ENCODE measurements at regions not wholly inside any gene's neighbourhood (a gene's known extent, or its start where the extent isn't known, plus 50 kb on each side); places are given as distances from the start of the nearest gene placed in this dataset.
"Not testable (repeated sequence)": the region's sequence is repeated elsewhere in the genome, so short reads cannot be mapped to it uniquely, and the experiment has no call there.

DNA sequence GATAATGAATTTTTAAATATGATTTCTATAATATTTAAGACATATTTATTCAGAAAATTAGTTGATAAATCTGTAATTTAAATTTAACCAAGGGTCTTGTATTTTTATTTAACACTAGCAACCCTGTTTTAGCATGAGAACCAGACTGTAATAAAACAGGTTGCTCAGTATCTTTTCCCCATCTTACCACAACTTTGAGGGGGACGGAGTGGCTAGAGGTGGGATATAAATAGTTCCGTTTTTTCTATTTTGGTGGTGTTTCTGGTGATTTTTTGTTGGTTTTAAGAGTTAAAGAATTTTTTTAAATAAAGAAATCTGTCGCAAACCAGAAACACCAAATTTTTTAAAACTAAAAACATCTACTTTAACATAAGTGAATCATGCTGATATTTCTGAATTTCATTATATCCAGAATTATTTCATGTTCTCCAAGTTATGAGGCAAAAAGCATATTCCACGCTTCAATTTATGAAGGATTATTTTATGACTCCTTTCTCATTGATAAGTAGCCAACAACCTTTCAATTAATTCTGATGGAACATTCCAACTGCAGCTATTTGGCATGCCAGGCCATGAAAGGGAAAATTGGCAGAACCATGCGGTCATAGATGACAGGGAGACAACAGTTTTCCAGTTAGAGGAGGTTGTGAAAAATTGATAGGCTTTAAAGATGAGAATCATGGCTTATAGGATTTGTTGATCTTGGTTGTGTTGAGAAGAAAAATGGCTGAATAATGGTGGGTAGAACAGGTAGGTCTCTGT, 151.9 kb upstream of the CARMIL1 start:
- no peak for DNase-seq

DNA sequence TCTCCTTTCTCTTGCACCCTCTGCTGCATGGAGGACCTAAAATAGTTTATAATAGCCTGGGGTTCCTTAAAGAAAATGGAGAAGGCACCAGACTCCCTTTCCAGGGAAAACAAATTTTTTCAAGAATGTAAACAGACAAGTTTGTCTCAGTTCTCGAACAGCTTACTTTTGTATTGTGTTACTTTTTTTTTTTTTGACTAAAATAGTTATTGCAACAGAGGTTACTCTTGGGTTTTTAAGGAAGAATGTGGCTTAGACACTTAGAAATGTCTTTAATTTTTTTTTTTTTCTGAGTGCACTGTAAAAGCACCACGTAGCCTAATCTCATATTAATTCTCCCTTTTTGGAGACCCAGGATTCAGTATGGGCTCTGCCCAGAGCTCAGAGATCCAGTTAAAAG, 148.7 kb upstream of the CARMIL1 start:
- DNase-seq, result no peak

DNA sequence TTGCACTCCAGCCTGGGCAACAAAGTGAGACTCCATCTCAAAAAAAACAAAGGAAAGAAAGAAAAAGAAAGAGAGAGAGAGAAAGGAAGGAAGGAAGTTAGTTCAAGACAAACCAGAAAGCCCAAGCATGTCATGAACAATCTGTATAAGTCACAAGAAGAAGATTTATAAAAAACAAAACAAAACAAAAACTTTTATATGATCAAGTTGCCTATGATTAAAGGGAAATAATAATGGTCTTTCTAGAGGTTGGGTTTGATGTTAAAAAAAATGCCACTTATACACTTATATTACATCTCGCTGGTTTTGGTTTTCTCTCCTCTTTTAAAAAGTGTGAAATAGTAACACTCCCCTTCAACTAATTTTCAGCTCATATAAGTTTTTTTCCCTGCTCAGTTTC, 146.2 kb upstream of the CARMIL1 start:
- no peak for DNase-seq

DNA sequence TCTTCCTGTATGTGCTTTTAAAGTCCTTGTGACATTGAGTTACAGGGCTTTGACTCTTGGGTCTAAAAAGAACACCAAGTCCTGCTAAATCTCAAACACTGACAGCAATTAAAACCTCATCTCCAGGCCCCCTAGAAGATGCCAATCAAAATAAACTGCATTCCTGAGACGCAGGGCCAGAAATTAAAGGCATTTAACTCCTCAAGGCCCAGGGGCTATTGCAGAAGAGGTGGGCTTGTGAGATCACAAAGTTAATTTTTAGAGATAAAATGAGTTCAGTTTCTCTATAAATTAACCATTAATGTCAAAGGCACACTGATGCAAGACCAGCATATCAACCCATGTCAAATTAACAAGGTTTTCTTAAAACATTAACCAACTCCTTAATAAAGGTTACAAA, 145.6 kb upstream of the CARMIL1 start:
- DNase-seq, result no peak

- peak; percentile 11 for DNase-seq
Measured at GRCh38 chr6:25136854-25137253, 142.3 kb upstream of the CARMIL1 start.

- DNase-seq, result peak; percentile 18
Measured at GRCh38 chr6:25137480-25137879, 141.7 kb upstream of the CARMIL1 start.

DNA sequence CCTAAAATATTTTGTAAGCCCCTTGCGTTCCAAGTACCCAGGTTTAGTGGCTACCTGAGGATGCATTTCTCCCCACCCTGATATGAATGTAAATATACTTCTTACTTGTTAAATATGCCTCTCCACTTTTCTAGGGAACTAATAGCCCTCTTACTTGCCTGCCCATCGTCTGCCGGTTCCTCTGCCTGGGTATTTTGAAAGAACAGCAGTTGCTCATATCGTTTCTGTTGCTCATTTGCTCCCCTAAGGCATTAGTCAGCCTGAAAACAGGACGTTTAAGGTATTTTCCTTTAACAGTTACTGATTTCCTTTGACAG, 141.3 kb upstream of the CARMIL1 start:
- peak; percentile 70 for DNase-seq

DNA sequence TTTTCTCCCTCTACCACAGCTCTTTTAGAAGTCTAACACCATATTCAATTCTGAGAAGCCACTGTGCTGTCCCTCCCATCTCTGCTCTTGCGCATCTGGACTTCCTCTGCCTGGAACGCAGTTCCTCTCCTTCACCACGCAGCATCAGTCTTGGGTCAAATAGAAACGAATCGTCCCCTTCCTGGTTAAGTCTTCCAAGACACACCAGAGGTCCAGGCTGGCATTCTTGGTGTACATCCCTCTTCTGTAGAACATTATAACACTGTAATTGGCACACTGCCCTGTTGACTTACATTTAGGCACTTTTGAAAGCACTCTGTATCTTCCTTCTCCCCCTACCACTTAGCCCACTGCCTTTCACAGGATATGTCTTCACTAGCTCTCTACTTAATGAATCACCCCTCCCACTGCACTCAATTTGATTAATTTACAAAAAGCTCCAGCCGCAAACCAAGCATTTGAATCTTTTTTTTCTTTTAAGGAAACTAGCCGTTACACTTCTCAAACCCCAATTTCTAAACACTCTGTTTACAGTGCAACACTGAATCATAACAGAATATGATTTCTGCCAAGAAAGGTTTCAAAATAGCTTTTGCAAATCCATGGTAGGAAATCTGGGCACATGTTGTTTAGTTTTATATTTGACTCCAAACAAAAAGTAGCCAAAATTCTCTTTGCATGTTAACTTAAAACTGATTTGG, 140.8 kb upstream of the CARMIL1 start:
- DNase-seq, result peak; percentile 68

DNA sequence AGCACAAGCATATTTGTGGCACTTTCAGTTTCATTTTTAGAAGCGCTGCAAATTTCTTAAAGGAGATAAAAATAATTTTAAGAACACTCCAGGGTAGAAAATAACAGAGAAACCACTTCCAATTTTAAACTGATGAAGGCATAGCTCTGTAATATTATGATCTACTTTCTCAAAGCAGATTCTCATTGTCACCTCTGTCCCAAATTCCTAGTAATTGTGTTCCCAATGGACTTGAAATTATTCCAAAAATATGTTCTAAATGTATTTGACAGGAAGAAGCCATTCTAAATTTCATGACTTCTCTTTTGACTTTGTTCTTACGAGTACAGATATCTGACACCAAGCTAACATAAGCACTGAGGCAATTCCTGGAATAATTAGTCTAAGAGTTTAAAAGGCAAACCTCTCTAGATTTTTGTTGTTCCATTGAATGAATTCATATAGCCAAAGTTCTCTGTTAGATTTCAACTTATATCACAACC, 140.2 kb upstream of the CARMIL1 start:
- DNase-seq, result no peak

DNA sequence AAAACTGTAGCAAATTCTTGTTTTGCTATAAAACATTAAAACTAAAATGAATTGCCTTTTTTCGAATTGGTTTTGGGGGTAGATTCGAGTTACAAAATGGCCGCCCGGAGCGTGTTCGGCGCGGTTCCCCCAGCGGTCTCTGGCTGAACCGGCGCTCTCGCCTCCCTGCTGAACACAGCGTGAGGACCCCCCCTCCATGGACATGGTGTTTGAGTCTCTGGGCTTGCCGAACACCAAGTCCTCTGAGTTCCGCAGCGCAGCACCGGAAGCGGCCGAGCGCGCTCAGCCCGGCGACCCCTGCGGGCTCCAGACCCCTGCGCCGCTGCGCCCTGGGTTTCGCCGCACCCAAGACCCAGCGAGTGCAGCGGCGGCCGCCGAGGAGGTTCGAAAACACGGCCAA, 139.6 kb upstream of the CARMIL1 start:
- DNase-seq, result not testable (repeated sequence)

DNA sequence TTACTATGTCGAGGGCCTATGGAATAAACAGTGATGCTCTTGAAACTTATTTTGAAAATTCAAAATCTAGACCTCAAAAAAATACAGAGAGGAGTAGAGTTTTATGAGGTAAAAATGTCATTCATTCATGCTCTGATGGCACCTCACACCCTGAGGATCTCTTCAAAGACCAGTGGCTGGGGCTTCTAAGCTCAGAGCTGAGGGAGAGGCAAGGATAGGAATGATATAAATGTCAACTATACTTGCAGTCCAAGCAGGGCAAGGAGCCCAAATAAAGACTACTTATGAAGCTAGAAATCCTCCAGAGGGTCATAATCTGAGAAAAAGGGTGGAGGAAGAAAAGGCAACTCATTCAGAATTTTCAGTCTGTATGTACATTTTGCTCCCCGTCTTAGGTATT, 136.7 kb upstream of the CARMIL1 start:
- no peak for DNase-seq

GRCh38 chr6:25144919-25145318, 134.3 kb upstream of the CARMIL1 start:
- DNase-seq, result no peak

DNA sequence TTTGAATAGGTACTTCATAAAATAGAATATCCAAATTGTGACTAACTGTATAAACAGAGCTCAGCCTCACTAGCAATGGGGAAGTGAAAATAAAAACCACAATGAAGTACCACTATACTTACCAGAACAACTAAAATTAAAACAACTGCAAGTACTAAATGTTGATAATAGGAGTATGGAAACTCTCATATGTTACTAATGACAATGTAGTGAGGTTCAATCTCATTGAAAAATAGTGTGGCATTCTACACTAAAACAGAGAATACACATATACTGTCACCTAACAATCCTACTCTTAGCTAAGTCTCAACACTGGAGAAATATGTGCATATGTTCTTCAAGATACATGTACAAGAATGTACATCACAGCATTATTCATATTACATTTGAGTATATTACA, 132.0 kb upstream of the CARMIL1 start:
- DNase-seq, result no peak

DNA sequence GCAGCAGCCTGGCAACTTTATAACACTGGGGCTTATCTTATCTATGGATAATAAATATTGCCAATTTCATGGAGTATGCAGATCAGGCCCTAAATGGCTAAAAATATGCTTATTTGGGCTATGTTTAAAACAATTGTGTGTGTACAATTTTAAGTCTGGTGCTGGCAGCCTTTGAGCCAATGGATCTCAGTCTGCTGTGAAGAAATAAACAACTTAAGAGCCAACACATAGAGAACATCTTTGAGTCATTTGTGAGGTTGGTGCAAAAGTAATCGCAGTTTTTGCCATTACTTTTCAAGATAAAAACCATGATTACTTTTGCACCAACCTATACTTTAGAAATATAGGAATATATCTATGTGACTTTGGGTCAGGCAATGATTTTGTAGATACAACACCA, 129.1 kb upstream of the CARMIL1 start:
- no peak for DNase-seq

DNA sequence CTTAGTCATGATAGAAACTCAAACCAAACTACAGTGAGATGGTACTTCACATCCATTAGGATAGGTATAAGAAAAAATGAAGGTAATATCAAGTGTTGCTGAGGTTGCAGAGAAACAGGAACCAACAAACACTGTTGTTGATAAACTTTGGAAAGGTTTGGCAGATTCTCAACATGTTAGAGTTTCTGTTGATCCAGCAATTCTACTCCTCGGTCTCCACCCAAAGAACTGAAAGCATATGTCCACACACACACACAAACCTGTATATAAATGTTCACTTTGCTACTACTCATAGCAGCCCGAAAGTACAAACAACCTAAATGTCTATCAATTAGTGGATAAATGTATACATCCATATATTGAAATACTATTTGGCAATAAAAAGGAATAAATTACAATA, 128.3 kb upstream of the CARMIL1 start:
- DNase-seq, result no peak

GRCh38 chr6:25153079-25153478, 126.1 kb upstream of the CARMIL1 start:
- DNase-seq, result no peak

GRCh38 chr6:25154034-25154596, 125.1 kb upstream of the CARMIL1 start:
- no peak for DNase-seq

DNA sequence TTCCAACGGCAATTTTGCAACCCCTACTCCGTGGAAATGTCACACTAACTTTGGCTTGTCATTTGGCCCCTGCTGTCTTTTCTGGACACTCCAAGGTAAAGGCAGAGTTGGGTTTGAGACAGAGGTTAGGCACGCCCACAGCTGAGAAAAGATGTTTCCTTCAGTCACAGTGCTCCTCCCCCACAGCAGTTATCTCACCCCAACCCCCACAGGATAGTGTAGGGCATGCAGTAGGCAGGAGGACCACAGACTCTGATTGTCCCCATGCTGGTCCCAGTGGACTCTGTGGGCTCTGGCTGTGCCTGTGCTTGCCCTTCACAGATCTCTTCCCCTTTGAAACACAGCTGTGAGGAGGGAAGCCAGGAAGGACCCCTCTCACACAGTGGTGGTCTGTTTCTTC, 124.0 kb upstream of the CARMIL1 start:
- DNase-seq, result no peak

DNA sequence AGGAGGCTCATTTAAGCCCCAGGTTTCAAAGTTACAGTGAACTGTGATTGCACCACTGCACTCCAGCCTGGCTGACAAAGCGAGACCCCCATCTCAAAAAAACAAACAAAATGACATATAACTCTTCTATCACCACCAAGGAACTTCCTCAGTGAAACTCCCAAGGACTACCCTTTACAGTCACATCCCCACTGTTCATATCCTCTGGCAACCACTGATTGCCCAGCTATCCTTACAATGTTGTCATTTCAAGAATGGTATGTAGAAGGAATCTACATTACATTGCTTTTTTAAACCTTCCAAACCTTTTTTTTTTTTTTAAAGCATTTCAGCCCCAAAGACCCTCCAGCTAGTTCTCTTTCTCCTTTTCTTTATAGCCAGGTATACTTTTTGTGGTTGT, 123.1 kb upstream of the CARMIL1 start:
- no peak for DNase-seq

DNA sequence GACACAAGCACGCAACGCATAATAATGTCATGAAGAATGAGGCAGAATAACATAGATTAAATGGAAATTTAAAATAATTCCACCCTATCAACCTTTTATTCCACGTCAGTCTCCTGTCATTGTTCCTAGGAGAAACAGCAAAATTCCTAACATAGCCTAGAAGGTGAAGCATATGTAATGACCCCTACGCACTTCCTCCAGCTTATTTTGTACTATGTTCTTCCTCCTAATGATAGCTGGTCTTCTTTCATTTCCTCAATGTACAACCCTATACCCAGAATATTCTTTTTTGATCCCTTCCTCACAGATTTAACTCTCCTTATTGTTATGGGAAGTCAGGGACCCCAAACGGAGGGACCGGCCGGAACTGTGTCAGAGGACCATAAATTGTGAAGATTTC, 122.0 kb upstream of the CARMIL1 start:
- DNase-seq, result no peak

DNA sequence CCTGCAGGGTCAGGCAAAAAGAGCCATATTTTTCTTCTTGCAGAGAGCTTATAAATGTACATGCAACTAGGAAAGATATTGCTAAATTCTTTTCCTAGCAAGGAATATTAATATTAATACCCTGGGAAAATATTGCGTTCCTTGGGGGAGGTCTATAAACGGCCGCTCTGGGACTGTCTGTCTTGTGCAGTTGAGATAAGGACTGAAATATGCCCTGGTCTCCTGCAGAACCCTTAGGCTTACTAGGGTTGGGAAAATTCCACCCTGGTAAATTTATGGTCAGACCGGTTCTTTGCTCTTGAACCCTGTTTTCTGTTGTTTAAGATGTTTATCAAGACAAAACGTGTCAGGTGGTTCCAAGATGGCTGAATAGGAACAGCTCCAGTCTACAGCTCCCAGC, 121.3 kb upstream of the CARMIL1 start:
- no peak for DNase-seq

GRCh38 chr6:25160134-25160533, 119.0 kb upstream of the CARMIL1 start:
- DNase-seq, result not testable (repeated sequence)

DNA sequence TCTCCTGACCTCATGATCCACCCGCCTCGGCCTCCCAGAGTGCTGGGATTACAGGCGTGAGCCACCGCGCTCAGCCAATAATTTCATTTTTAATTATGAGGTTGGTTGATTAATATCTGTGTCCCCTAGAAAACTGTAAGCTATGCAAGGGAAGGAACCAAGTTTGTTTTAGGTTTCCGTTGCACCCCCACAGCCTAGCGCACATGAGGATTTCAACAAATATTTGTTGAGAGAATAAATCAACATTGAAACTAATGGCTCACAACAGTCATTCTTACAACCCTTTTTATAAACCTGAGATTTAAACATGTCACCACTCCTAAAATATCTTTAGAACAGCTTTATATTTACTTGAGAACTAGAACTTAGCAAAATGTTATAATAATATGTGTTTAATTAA, 114.0 kb upstream of the CARMIL1 start:
- no peak for DNase-seq

DNA sequence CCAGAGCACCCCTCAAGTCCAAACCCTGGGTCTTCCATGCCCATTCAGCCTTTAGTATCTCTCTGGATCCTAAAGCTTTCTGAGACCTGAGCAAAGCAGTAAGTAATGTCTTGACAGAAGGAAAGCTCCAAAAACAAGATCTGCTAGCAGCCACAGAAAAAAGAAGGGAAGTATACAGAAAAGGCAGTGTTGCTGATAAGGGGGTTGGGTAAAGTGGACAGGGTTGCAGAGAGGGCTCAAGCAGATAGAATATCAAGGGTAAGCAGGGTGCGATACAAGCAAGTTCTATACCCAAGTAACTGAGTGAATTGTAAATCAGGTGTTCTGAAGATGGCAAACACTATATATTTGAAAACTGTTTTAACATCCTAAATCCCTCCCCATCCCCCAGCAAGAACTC, 113.4 kb upstream of the CARMIL1 start:
- no peak for DNase-seq
